Activated T-cell treated with anti-CD3 and anti-CD28 coated beads, Interleukin-2, amount 50 U/mL, for 48 hours (primary cell): ENCODE measurements at regions not wholly inside any gene's neighbourhood (a gene's known extent, or its start where the extent isn't known, plus 50 kb on each side); places are given as distances from the start of the nearest gene placed in this dataset.
"Not testable (repeated sequence)": the region's sequence is repeated elsewhere in the genome, so short reads cannot be mapped to it uniquely, and the experiment has no call there.

Experiments
- DNase-seq, 2 experiments: peaks; one replicate each; pipeline ENCODE4 v3.0.0-alpha.2; 2020

DNA sequence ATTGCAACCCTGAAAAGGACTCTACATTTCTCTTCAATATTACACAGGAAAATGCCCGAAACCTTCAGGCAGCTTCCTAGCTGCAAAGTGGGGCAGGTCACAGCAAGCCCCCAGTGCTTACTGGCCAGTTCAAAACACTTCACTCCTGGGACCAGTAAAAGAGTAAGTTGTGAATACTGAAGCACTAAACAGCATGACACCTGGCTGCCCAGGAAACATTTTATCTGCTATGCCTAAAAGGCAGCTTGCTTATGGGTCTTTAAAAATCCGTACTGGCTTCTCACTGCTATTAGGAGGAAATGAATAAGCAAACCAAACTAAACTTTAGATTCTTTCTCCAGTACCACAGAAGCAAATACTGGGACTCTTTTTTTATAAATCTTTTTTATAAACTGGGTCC is 457.9 kb upstream of the ALCAM start:
- DNase-seq, result no peak

DNA sequence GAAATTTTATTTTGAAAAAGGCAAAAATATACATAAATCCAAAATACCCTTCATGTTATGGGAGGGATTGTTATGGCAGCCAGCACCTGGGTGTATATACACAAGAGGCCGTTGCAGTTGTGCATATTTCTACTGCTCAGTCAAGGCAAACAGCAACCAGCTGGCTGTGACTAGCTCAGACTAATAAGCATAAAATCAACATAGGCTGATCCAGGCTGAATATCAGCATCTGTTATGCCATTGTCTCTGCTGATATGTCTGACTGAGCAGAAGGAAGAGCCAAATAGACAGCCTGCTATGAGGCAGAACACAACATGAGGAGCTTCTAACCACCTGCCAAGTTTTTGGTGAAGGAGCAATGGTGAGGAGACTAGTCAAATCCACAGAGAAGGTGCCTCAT is 457.5 kb upstream of the ALCAM start:
- DNase-seq, result no peak

DNA sequence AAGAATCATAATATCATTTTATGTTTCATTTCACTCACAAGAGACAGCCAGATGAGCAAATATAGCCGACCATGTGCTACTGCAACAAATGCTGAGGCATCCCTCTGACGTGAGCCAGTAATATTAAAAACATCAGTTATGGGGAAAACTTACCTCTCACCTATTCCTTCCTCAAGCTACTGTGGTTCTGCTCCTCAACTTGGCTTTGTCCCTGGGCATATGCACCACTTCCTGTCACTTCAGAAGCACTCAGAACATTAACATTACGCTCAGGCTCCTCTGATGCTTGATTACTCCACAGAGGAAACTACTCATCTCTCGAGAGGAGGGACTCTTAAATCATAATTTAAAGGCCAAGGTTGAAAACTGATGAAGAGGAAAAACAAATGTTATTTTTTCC is 457.0 kb upstream of the ALCAM start:
- DNase-seq, result no peak

DNA sequence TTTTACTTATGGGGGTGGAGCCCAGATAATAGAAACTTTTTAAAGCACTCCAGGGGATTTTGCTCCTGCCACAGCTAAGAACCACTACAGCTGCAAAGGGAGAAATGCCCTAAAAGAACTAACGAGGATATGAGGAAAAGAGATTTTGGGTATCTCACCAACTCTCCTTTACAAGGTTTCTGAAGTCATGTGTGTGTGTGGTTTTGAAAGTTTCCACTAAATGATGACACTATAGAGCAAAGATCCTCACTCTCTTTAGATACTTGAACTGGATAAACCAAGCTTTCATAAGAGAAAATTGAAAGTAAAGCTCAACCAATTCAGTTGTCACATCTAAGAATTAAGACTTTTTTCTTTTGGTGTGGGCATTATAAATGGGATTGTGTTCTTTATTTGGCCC is 455.3 kb upstream of the ALCAM start:
- DNase-seq, result no peak

- DNase-seq, result no peak
These were observed 449.7 kb upstream of the ALCAM start for GRCh38 chr3:104916971-104917370.

DNA sequence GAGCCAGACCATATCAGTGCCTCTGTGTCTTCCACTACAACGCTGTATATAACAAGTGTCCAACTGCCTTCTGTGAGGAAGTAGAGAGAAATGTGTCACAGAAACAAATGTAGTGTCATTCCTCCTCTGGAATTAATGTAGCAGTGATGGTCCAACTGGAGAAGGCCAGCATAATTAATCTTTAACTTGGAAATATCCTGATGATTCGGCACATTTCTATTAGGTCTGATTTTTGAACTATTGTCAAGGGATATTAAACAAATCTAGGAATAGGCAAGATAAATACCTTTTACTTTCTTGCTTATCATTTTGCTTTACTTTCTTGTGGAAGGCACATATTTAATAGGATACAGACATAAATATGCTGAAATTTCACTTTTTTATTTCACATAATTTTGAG is 446.2 kb upstream of the ALCAM start:
- no peak for DNase-seq

DNA sequence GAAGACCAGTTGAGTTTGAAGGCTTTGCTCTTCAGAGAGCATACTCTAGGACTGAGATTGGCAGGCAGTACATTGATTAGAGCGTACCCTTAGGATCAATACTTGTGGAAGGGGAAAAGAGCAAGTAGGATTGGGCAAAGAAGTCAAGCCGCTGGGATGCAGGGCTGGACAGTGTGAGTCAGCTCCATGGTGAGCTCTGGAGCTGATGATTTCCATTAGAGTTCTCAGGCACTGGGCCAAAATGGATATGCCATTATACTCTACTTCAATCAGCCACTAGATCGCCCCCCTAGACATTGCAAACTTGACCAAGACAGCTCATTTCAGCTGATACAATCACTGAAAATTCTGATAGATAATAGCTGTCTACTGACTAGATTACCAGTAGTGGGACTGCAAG is 432.7 kb upstream of the ALCAM start:
- no peak for DNase-seq

DNA sequence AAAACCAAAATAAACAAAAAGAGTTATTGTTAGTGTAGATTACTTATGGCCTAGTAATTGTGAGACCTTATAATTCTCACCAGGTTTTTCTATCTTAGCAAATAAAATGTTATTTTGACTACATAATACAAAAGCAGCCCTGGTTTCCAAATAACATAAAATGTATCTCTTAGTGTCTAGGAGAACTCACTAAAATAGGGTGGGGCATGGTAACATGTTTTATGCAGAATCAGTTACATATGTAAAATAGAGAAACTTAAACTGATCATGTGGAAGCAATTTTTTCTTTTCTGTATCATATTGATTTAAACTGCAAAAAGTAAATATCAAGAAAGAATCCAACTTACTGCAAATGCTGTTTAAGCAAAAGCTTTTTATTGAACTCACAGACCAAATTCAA is 431.1 kb upstream of the ALCAM start:
- no peak for DNase-seq

DNA sequence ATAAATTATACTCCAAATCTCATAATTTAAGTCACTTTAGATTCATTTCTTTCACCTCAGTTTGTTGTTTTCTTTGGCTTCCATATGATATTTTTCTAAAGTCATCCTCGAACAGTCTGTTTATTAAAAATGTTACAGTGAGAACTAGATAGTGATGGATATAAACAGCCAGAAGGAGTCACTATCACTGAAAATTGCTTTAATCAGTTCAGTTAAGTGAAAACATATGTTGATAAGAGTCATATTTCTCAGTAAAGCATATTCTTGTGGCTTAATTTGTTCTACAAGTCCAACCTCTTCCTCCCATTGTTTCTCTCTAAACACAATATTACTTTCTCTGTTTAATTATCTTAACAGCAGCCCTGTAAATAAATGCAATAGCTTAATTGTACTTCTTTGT is 427.5 kb upstream of the ALCAM start:
- no peak for DNase-seq

DNA sequence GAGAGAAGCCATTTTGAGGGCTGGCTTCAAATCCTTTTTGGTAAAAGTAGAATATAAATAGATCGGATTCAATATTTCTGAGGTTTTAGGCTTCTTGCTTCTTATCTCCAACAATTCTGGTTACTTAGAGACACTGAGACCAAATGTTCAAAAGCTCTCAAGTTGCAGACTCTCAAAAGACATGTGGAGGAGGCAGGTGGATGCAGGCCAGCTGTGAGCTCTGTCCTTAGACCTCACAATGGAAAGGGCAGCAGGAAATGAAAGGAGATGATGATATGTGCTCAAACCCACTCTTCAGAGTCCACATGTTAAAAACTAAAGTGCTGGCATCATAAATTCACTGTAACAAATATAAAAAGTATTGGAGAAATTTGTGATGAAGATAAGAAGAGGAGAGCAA is 424.9 kb upstream of the ALCAM start:
- no peak for DNase-seq

DNA sequence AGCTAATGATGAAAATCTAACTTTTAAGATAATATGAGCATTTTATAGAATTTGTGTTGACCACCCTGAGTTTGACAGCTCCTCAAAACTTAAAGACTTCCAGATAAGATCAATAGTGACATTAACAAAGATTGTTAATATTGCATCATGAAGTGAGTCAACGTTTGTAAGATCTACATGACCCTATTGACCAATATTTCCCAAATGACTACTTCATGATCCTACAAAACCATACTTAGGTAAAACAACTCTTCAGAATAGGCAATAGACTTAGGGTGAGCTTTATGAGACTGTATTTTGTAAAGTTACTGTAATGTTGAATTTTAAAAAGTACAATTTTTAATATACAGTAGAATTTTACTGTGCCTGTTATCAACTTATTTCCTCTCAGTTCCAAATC is 422.7 kb upstream of the ALCAM start:
- no peak for DNase-seq

DNA sequence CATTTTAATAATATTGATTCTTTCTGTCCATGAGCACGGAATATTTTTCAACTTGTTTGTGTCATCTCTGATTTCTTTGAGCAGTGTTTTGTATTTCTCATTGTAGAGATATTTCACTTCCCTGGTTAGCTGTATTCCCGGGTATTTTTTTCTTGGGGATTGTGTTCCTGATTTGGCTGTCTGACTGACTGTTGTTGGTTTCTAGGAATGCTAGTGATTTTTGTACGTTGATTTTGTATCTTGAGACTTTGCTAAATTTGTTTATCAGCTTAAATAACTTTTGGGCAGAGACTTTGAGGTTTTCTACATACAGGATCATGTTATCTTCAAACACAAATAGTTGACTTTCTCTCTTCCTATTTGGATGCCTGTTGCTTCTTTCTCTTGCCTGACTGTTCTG is 418.8 kb upstream of the ALCAM start:
- DNase-seq, result no peak

DNA sequence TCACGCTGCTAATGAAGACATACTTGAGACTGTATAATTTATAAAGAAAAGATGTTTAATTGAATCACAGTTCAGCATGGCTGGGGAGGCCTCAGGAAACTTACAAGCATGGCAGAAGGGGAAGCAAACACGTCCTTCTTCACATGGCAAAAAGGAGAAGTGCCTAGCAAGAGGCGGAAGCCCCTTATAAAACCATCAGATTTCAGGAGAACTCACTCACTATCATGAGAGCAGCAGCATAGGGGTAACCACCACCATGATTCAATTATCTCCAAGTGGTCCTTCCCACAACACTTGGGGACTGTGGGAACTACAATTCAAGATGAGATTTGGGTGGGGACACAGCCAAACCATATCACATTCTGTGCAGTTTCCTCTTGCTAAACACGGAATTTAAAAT is 416.9 kb upstream of the ALCAM start:
- DNase-seq, result not testable (repeated sequence)

DNA sequence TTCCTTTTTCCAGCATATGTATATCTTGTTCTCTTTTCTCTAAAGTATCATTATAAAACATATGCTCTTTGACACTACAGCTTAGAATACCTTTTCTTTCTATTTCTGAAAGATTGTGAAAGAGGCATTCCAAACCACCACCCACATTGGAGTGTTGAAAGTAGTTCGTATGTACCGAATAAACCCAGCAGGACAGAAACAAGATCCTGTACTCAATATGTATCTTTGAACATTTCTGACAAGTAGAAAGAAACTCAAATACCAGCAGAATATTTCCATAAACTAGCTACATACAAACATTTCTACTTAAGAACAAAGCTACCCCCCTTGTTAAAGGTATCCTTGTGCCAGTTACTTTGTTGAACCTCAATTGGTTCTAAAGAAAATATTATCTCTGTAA is 415.3 kb upstream of the ALCAM start:
- no peak for DNase-seq

DNA sequence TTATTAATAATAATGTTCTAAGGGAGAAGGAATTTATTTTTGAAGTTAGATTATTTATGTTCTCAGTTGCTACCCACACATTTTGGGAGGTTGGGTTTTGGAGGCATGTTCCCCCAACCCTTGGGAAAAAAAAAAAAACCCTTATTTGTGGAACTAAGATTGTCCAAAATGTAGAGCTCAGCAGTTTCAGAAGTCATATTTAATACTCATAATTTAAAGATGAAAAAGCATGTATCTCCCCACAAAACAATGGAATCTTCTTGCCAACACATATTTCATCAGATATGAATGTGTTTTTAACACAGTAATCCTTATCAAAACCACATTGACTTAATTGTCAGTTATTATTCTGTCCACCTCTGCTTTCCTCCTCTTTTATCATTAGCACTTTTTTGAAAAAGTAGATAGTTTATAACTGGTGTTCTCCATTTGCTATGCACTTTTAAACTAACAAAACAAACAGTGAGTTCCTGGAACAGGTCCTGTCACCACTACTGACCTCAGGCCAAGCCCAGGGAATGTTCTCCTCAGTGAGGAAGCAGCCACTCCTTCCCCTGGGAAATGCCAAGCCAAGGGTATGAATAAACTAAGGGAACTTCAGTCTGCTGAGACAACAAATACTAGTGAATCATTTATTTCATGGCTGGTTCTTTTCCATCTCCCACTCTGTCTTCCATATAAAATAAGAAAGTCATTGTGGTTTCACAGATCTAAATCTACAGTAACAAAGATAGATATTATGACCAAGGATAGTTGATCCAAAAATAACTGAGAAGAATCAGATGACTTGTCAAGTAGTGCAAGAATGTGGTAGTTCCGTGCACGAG is 414.4 kb upstream of the ALCAM start:
- DNase-seq, result no peak

- DNase-seq, result no peak
These were observed 409.9 kb upstream of the ALCAM start for GRCh38 chr3:104956620-104957345.

DNA sequence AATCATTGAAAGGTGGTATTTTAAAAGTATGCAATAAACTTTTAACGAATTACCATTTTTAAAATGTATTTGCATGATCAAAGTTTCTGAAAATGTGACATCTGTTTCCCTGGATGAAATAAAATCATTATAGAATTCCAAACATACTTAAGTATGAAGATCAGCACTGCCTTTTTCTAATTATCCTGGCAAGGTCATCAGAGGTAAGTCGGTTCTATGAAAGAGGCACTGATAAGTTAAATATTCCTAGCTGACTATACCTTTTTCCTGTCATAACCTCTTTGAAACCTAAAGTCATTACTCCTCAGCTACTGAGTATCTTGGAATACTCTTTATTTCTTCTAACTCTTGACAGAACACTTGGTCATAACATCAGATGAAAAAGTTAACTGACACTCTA is 406.1 kb upstream of the ALCAM start:
- DNase-seq, result no peak

GRCh38 chr3:104961851-104962250 is 404.9 kb upstream of the ALCAM start:
- no peak for DNase-seq

DNA sequence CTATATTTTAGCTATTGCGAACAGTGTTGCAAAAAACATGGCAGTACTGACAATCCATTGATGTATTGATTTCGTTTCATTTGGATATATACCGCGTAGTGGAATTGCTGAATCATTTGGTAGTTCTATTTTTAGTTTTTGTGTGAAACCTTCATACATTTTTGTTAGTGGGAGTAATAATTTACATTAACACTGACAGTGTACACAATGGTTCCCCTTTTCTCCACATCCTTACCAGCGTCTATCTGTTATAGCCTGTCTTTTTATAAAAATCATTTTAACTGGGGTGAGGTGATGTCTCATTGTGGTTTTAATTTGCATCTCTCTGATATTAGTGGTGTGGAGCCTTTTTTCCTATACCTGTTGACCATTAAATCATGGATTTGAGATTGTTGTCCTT is 392.4 kb upstream of the ALCAM start:
- DNase-seq, result no peak

DNA sequence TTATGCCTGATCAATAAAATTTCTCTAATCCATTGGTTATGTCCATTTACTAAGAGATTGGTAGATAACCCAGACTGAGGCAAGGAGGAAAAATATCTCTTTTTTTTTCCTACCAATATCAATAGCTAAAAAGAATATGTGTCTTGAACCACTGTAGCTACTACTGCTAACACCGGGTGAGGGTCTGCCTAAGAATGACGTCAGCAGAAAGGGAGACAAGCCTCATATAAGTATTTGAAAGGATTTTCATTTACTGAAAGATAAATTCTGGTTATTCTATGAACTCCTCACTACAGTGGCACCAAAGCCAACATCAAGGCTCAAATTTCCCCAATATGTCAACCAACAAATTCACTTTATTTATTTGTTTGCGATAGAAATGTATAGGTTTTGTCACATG is 389.0 kb upstream of the ALCAM start:
- DNase-seq, result no peak

GRCh38 chr3:104982130-104982529 is 384.6 kb upstream of the ALCAM start:
- DNase-seq, result no peak

DNA sequence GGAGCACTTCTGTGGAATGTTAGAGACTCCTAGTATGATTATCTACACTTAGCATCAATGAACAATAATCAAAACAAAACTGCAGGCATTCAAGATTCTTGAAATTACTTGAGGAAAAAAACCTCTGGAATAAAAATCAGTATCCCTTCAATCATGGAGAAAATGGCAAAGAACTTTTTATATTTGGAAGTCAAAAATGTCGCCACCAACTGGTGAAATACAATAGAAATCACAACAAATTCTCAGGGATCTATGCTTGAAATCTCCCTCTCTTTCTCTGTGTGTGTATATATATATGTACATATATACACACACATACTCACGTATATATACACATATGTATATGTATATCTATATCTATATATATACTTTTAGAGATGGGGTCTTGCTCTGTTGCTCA is 378.9 kb upstream of the ALCAM start:
- no peak for DNase-seq

GRCh38 chr3:104988496-104988895 is 378.2 kb upstream of the ALCAM start:
- DNase-seq, result no peak

- no peak for DNase-seq
These were observed 376.8 kb upstream of the ALCAM start for GRCh38 chr3:104989878-104990277.

DNA sequence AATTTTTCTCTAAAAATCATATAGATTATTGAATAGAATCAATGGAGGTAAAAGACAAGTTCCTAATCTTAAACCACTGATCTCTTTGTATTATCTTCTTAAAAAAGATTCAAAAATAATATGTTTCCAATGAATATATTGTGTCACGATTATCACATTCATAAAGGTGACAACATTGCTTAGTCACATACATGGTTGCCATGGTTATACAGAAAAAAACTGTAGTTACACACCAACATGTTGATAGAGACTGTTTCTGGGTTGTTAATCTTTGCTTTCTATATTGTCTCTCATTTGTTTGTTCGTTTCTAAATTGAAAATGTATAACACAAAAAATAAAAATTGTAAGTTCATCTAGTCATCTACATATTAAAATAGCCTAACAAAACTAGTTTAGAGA is 376.0 kb upstream of the ALCAM start:
- DNase-seq, result no peak
